Upper lobe of right lung (tissue), 1 donor: ENCODE measurements at regions not wholly inside any gene's neighbourhood (a gene's known extent, or its start where the extent isn't known, plus 50 kb on each side); places are given as distances from the start of the nearest gene placed in this dataset.
A peak's percentile ranks its signal among the peaks of the same experiment; 100 is the strongest.

Experiments used
- ATAC-seq: fragments of 200-7000 bp; cut with Tn5 transposase; one replicate; pipeline ENCODE4 v1.9.1; 2020; ENCODE audit warnings: mild to moderate bottlenecking, moderate library complexity
- DNase-seq: peaks from one replicate; pipeline ENCODE4 v3.0.0-alpha.2; 2020
- H3K27ac ChIP-seq: fragments of 200-600 bp; one replicate; pipeline ENCODE4 v1.8.0; 2022
- H3K27me3 ChIP-seq: fragments of 200-600 bp; one replicate; pipeline ENCODE4 v1.8.0; 2022; ENCODE audit warnings: mild to moderate bottlenecking
- H3K36me3 ChIP-seq: fragments of 200-600 bp; one replicate; pipeline ENCODE4 v1.8.0; 2022
- H3K4me1 ChIP-seq: fragments of 200-600 bp; one replicate; pipeline ENCODE4 v1.8.0; 2022
- H3K4me3 ChIP-seq: fragments of 200-600 bp; one replicate; pipeline ENCODE4 v1.8.0; 2022; ENCODE audit warnings: mild to moderate bottlenecking
- H3K9me3 ChIP-seq: fragments of 200-600 bp; one replicate; pipeline ENCODE4 v1.8.0; 2022
- CTCF ChIP-seq: fragments of 200-600 bp; IDR thresholded peaks from one replicate; pipeline ENCODE4 v1.8.0; 2022; ENCODE audit warnings: antibody characterized with exemption
- intact Hi-C: fragments of 100-400 bp; cut with DNase I; formaldehyde crosslinking; loops from one replicate; pipeline ENCODE4 v1.11.0; 2022
- donor health status: DM: no; HTN: yes; CAD: no; lungs with severe emphysema.

DNA sequence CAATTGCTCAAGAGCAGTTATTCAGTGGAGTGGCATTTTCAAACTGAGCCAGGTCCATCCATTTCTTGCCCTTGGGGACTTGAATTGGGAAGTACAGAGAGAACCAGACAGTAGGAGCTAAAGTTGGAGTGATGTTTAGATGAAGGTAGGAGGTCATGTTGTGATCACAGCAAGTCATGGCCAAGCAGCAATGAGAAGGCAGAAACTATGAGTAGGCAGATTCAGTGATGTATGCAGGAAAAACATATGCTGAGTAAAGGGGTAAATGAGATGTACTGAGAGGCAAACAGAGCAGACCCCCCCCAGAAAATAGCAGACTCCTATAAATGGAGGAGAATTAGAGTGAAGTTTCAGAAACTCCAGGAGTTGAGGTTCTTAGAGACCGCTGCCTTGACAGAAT, 95.8 kb downstream of the PERP start:
- Histone ChIP-seq H3K4me3 (no peak overlapping the region), H3K27me3 (no peaks in the 10 kb centered on the region), H3K27ac (no peak overlapping the region), H3K4me1 (no peaks in the 10 kb centered on the region), H3K36me3 (no peaks in the 10 kb centered on the region), H3K9me3 (no peaks in the 10 kb centered on the region)
- DNase-seq: no peak
- no peak for TF ChIP-seq CTCF
- intact Hi-C loops: no loop called here
- no peak for ATAC-seq

- intact Hi-C loops: no loop called here
- no peak for TF ChIP-seq CTCF
- no peak for DNase-seq
Measured at GRCh38 chr6:138012682-138013081, 94.5 kb downstream of the PERP start.

DNA sequence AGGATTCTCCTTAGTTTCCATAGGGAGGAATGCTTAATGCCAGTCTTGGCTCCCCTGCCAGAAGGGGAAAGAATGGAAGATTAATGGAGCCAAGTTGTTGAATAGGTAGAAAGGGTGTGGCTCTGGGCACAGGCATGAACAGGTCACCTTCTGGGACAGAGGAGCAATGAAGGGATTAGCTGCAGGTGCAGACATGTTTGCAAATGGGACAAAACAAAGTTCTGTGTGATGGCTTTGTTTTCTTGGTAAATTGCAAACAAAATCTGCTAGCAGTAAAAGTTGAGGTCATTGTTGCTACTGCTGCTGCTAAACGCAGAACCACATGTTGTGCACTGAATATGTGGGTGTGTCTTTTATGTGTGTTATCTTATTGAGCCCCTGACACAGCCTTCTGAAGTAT, 93.3 kb downstream of the PERP start:
- Histone ChIP-seq H3K27ac (no peak overlapping the region), H3K4me1 (no peaks in the 10 kb centered on the region), H3K9me3 (no peaks in the 10 kb centered on the region), H3K27me3 (no peaks in the 10 kb centered on the region), H3K36me3 (no peaks in the 10 kb centered on the region), H3K4me3 (no peak overlapping the region)
- intact Hi-C loops: no loop called here
- ATAC-seq (no peak), DNase-seq (no peak)
- no peak for TF ChIP-seq CTCF

More at GRCh38 chr6:138012682-138013081, 94.5 kb downstream of the PERP start:
- no peaks in the 10 kb centered on the region for H3K9me3 ChIP-seq
- no peak for ATAC-seq
- H3K36me3 ChIP-seq: no peaks in the 10 kb centered on the region
- H3K4me1 ChIP-seq: no peaks in the 10 kb centered on the region
- no peak overlapping the region for H3K4me3 ChIP-seq
- no peaks in the 10 kb centered on the region for H3K27me3 ChIP-seq
- no peak overlapping the region for H3K27ac ChIP-seq

GRCh38 chr6:138017166-138017757, 90.0 kb downstream of the PERP start:
- no peak for DNase-seq
- intact Hi-C loops: no loop called here
- Histone ChIP-seq H3K4me1 (no peaks in the 10 kb centered on the region), H3K9me3 (no peaks in the 10 kb centered on the region), H3K27ac (no peak overlapping the region), H3K36me3 (no peaks in the 10 kb centered on the region), H3K27me3 (no peaks in the 10 kb centered on the region), H3K4me3 (no peak overlapping the region)
- no peak for TF ChIP-seq CTCF
- ATAC-seq: peak; percentile 20

GRCh38 chr6:138018297-138018696, 88.9 kb downstream of the PERP start:
- no peak overlapping the region for H3K4me3 ChIP-seq
- no peak overlapping the region for H3K27ac ChIP-seq
- ATAC-seq: no peak
- H3K36me3 ChIP-seq: no peaks in the 10 kb centered on the region
- no peaks in the 10 kb centered on the region for H3K27me3 ChIP-seq
- TF ChIP-seq CTCF: no peak
- no peaks in the 10 kb centered on the region for H3K4me1 ChIP-seq
- intact Hi-C loops: no loop called here
- no peaks in the 10 kb centered on the region for H3K9me3 ChIP-seq
- DNase-seq: no peak

GRCh38 chr6:138025528-138025978, 81.7 kb downstream of the PERP start:
- Histone ChIP-seq H3K4me1 (no peaks in the 10 kb centered on the region), H3K27me3 (no peaks in the 10 kb centered on the region), H3K36me3 (no peaks in the 10 kb centered on the region), H3K9me3 (no peaks in the 10 kb centered on the region), H3K4me3 (no peak overlapping the region), H3K27ac (no peak overlapping the region)
- DNase-seq (no peak), ATAC-seq (peak; percentile 17)
- intact Hi-C loops: no loop called here
- TF ChIP-seq CTCF: no peak
